ENCODE measurements at regions not wholly inside any gene's neighbourhood (a gene's known extent, or its start where the extent isn't known, plus 50 kb on each side); places are given as distances from the start of the nearest gene placed in this dataset.

- TF ChIP-seq CTCF (IDR thresholded peaks at IDR 0.05 in 8 of 11, conservative IDR thresholded peaks at IDR 0.05 in 3 of 11) (no peak), POLR2AphosphoS5 (IDR thresholded peaks at IDR 0.05) (no peak)
These were observed 120.2 kb upstream of the TMEFF2 start for GRCh38 chr2:192314800-192315481.

Data from spleen (tissue), 7 donors.